ENCODE measurements at regions not wholly inside any gene's neighbourhood (a gene's known extent, or its start where the extent isn't known, plus 50 kb on each side); places are given as distances from the start of the nearest gene placed in this dataset.
"Not testable (repeated sequence)": the region's sequence is repeated elsewhere in the genome, so short reads cannot be mapped to it uniquely, and the experiment has no call there.

GRCh38 chr16:73949574-73950320, 346.9 kb upstream of the PSMD7 start:
- DNase-seq, result no peak

- no peak for DNase-seq
Measured at GRCh38 chr16:73945631-73946030, 351.0 kb upstream of the PSMD7 start.

DNA sequence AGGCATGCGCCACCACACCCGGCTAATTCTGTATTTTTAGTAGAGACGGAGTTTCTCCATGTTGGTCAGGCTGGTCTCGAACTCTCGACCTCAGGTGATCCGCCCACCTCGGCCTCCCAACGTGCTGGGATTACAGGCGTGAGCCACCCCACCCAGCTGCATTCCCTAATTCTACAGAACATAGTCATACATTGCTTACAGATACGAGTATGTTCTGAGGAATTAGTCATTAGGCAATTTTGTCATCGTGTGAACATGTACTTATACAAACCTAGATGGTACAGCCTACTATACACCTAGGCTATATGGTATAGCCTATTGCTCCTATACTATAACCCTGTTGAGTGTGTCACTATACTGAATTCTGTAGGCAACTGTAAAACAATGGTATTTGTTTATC, 353.4 kb upstream of the PSMD7 start:
- DNase-seq, result not testable (repeated sequence)

DNA sequence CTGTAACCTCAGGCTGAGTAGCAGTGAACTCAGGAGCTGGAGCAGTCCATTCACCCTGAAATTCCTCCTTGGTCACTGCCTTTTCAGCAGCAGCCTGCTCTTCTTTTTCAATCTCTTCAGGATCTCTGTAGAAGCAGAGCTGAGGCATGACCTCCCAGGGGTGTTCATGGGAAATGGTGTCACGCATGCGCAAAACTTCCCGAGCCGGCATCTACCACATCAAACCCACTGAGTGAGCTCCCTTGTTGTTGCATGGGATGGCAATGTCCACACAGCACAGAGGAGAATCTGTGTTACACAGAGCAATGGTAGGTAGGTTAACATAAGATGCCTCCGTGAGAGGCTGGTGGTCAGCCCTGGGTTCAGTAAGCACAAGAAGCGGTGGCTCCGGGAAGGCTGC, 355.8 kb upstream of the PSMD7 start:
- DNase-seq, result not testable (repeated sequence)

- DNase-seq, result no peak
Measured at GRCh38 chr16:73923951-73924350, 372.7 kb upstream of the PSMD7 start.

GRCh38 chr16:73921295-73921694, 375.3 kb upstream of the PSMD7 start:
- DNase-seq, result no peak

DNA sequence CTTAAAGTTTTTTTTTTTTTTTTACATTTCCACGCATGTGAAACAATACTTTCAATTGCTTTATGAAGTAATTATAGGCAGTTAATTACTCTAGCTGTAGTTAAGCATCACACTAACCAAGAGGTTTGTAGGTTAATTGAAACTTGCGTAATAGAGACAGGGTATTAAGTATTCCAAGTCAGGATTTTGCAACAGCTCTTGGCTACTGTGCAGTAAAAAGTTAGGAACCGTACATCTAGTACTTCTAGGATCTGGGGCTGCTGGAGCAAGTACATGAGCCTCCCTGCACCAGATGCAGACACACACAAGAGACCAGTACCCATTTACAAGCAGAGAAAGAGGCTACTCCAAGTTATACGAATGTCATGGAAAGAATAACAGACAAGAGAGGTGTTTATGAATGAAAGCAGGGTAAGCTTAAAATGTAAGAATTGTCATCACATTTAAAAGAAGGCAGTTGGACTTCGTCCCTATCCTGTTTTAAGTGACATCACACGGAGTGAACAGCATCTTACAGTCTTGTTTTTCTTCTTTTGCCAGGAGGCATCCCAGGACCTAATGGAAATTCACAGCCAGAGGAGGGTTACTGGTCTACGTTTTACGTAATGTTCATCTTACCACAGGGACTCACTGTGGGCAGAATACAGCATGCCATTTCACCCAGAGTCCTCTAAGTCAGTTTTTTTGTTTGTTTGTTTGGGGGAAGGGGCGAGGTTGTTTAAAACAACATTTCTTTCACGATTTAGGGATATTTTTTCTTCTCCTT, 379.6 kb upstream of the PSMD7 start:
- no peak for DNase-seq

GRCh38 chr16:73915935-73916334, 380.7 kb upstream of the PSMD7 start:
- no peak for DNase-seq

- DNase-seq, result no peak
Measured at GRCh38 chr16:73915140-73915539, 381.5 kb upstream of the PSMD7 start.

GRCh38 chr16:73912850-73913249, 383.8 kb upstream of the PSMD7 start:
- DNase-seq, result no peak

GRCh38 chr16:73912281-73912680, 384.3 kb upstream of the PSMD7 start:
- DNase-seq, result no peak

DNA sequence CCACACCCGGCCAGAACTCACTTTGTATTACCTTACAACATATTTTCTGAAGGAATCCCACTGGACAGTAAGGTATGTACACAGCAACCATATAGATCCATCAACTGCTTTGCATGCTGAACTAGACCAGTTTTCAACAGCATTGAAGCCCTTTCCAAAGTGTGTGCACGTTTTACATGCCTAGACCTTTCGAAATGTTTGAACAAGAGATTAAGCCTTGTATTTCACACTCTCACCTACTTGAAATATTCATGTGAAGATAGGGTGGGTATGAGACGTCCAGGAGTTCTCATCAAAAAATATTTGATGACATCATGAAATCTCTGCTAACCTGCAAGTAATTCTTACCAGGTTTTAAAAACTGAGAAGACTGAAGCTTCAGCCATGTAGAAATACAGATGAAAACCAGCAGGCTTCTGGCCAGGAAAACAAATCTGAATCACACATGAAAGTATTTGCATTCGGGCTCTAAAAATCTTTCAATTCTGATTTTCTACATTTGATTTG, 387.0 kb upstream of the PSMD7 start:
- DNase-seq, result no peak

DNA sequence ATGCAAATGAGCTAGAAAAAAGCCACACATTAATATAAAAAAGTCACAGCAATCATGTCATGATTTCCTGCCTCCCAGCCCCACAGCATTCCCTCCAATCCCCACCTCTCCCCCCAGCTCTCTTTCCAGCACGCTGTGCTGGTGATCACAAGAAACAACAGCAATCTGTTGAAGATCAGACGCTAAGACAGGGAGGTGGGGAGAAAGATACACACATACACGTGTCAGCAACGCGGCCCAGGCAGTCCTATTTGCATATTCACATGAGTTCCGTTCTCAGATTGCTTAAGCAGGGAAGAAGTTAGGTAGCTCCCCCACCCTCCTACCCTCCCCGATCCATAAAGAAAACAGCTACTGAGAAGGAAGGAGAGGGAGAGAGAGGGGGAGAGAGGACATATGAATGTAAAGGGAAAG, 405.5 kb upstream of the PSMD7 start:
- no peak for DNase-seq

DNA sequence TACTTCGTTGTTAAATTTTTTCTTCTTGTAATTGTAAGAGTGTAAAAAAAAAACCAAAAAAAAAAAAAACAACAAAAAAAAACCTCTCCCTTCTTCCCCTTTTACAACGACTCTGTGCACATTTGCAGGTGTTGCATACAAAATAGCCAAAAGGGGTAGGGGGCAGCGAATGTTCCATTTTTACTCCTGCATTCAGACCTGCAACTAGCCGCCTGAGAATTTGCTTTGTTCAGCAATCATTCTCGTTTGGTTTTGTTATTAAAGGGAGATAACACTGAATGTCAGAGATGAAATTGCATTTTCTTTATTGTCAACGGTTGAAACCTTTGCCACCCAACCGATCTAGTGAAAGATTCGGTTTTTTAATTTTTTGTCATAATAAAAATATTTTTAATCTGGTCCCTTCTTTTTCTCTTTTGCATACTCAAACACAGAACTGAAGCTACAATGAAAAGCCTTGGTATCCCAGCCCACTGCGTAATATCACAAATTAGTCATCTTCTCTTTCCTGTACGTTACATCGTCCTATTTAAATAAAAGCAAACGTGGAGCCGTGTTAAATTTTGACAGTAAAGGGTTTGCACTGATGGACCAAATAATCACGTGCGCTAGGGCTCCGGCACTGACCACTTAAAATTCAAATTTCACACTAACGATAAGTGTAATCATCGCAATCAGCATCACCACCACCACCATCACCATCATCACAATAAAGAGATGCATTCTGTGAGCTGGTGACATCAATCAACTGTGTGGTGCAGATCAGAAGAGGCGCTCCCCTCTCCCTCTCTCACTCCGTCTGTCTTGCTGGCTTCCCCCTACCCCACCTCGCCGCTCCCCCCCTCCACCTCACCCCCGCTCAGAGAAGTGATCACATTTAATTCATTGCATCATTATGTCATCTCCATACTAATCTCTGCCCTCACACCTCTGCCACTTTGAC, 406.2 kb upstream of the PSMD7 start:
- DNase-seq, result no peak

DNA sequence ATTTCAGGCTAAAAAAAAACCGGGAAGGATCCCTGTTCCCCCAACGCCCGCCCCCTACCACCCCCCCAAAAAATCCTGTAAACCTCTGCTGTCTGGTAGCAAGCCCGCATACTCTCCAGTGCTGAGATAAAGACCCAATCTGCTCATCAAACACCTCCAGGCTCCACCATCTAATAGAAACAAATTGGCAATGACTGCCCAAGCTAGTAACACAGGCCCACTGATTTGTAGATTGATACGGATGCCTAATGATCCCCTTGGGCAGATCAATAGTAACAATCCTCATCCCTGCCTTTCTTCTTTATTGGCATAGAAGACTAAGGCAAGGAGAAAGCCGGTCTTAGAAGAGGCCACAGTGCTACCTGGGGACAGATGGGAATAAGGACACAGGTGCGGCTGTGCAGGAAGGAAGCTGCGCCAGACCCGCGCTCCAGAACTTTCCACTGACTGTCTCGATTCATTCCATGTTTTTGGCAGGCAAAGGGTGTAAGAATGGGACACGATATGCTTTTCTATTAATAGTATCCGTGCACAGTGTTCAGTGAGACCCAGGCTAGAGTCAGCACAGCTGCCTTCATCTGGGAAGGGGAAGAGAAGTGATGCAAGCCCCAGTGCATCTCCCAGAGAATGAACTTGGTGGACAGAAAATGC, 407.6 kb upstream of the PSMD7 start:
- DNase-seq, result no peak

DNA sequence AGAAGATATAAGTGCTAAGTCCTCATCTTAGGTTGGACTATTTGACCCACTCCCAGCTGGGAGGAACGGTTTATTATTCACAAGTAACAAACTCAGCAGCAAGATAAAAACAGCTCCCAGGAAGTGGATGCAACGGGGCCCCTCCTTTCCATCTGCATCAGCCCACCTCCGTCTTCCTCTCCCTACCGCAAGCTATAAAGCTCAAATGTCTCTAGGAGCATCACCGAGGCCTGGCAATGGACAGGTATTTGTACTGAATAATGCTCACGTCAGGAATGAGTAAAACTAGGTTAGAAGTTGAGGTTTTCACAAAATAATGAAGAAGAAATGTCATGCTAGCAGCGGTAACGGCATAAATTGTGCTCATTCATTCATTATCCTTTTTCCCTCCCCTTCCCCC, 408.7 kb upstream of the PSMD7 start:
- no peak for DNase-seq

DNA sequence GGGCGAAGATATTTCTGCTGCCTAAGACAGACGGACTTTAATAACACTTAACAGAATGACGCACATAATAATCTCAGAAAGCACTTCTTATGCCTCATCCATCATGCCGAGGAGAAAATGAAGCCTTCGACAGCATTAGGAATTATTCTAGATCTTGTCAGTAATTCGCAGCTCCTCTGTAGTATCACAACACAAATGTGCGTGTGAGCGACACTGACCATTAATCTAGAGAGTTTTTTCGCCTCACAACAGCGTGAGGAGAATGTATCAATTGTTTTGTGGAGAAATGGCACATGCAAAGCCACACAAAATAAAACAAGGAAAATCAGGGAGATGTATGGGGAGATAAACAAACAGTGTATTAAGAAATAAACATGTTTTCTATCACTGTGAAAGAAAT, 410.2 kb upstream of the PSMD7 start:
- DNase-seq, result no peak

DNA sequence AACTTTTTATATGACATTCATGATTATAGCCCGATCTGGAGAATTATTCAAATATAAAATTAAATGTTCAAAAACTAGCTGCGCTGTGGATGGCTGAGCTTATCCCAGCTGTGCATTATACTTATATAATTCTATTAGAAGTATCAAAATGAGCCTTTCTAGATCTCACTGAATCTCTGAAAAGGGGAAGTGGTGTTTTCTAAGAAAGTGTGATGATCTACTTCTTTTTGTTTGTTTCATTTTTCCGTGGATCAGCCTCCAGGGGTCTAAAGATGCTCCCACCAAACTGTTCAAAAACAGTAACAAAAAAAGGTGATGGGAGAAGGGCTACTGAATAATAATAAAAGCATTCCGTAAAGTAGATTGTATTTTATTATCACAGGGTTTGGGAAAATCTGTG, 411.3 kb upstream of the PSMD7 start:
- DNase-seq, result no peak

DNA sequence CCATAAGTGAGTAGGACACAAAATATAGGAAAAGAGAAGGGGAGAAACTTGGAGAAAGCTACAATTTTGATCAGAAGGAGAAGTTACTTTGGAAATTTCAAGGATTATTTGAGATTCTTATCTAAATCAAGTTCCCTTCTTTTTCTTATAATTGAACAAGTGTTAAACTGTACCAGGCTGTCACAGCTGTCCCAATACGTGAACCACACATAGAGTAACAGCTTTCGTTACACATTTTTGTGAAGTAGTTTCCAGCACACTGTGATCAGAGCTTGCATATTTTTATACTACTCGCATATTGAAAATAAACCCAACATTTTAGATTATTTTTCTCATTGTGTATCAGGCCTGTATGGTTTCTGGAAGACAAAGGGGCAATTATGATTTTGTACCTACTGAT, 412.8 kb upstream of the PSMD7 start:
- no peak for DNase-seq

GRCh38 chr16:73883126-73883525, 413.5 kb upstream of the PSMD7 start:
- no peak for DNase-seq

- no peak for DNase-seq
Measured at GRCh38 chr16:73882651-73883050, 414.0 kb upstream of the PSMD7 start.

- DNase-seq, result no peak
Measured at GRCh38 chr16:73882033-73882432, 414.6 kb upstream of the PSMD7 start.

GRCh38 chr16:73879621-73880020, 417.0 kb upstream of the PSMD7 start:
- no peak for DNase-seq
